ENCODE measurements at regions not wholly inside any gene's neighbourhood (a gene's known extent, or its start where the extent isn't known, plus 50 kb on each side); places are given as distances from the start of the nearest gene placed in this dataset.
"Not testable (repeated sequence)": the region's sequence is repeated elsewhere in the genome, so short reads cannot be mapped to it uniquely, and the experiment has no call there.

- H3K4me3 ChIP-seq; H3K27ac ChIP-seq; H3K9me3 ChIP-seq; DNase-seq (ENCODE audit: low spot score); H3K36me3 ChIP-seq; H3K27me3 ChIP-seq (replicated peaks; ENCODE audit: insufficient read depth); H3K4me1 ChIP-seq (replicated peaks); intact Hi-C loops (cut with DNase I): not testable (repeated sequence)
- WGBS = 81% methylated on average over 23 of the region's 32 CpGs
Measured at GRCh38 chr17:22044706-22045246, 352.5 kb downstream of the KCNJ18 start.

DNA sequence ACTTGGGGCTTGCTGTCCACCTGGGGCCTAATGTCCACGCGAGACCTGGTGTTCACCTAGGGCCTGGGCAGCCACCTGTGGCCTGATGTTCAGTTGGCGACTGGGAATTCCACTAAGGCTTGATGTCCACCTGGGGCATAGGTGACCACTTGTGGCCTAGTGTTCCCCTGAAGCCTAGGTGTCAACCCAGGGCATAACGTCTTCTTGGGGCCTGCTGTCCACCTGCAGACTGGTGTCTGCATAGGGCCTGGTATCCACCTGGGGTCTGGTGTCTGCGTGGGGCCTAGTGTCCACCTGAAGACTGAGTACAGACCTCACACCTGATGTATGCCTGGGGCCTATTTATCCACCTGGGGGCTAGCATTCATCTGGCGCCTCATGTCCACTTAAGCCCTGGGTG lies 355.2 kb downstream of the KCNJ18 start:
- 59% methylated on average over 4 of the region's 6 CpGs for WGBS
- H3K27ac ChIP-seq; H3K27me3 ChIP-seq (replicated peaks; ENCODE audit: insufficient read depth); intact Hi-C loops (cut with DNase I); H3K4me3 ChIP-seq; H3K4me1 ChIP-seq (replicated peaks); DNase-seq (ENCODE audit: low spot score); H3K36me3 ChIP-seq; H3K9me3 ChIP-seq: not testable (repeated sequence)

DNA sequence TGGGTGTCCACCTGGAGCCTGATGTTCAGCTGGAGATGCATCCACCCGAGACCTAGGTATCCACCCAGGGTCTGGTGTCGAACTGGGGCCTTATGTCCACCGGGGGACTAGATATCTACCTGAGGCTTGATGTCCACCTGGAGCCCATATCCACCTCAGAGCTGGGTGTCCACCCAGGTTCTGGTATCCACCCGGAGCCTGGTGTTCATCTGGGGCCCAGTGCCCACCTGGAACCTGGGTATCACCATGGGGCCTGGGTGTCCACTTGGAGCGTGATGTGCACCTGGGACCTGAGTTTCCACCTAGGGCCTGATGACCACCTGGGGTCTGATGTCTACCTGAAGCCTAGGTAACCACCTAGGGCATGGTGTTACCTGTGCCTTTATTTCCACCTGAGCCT lies 355.9 kb downstream of the KCNJ18 start:
- H3K27ac ChIP-seq; H3K27me3 ChIP-seq (replicated peaks; ENCODE audit: insufficient read depth); intact Hi-C loops (cut with DNase I); H3K4me1 ChIP-seq (replicated peaks); H3K9me3 ChIP-seq; H3K4me3 ChIP-seq; H3K36me3 ChIP-seq; DNase-seq (ENCODE audit: low spot score): not testable (repeated sequence)
- WGBS = 87% methylated on average over 5 of the region's 5 CpGs

- WGBS = 49% methylated on average over 2 of the region's 3 CpGs
Measured at GRCh38 chr17:22050766-22051165, 358.4 kb downstream of the KCNJ18 start.

DNA sequence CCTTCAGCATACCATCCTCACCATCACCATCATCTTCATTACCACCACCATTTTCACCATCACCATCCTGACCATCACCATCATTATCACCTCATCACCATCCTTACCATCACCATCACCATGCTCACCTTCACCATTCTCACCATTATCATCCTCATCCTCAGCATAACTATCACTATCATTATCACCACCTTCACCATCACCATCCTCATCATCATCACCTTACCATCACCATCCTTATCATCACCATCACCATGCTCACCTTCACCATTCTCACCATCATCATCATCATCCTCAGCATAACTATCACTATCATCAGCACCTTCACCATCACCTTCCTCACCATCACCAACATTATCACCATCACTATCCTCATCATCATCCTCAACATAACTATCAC lies 360.4 kb downstream of the KCNJ18 start:
- H3K4me3 ChIP-seq; DNase-seq (ENCODE audit: low spot score); H3K4me1 ChIP-seq (replicated peaks); H3K9me3 ChIP-seq; H3K36me3 ChIP-seq; H3K27ac ChIP-seq; H3K27me3 ChIP-seq (replicated peaks; ENCODE audit: insufficient read depth); intact Hi-C loops (cut with DNase I): not testable (repeated sequence)

More at GRCh38 chr17:22050766-22051165, 358.4 kb downstream of the KCNJ18 start:
- H3K4me1 ChIP-seq (replicated peaks); H3K27ac ChIP-seq; H3K36me3 ChIP-seq; H3K4me3 ChIP-seq; intact Hi-C loops (cut with DNase I); DNase-seq (ENCODE audit: low spot score); H3K9me3 ChIP-seq; H3K27me3 ChIP-seq (replicated peaks; ENCODE audit: insufficient read depth): not testable (repeated sequence)

GRCh38 chr17:22056566-22056965 lies 364.2 kb downstream of the KCNJ18 start:
- H3K27me3 ChIP-seq (replicated peaks; ENCODE audit: insufficient read depth); H3K36me3 ChIP-seq; intact Hi-C loops (cut with DNase I); H3K9me3 ChIP-seq; DNase-seq (ENCODE audit: low spot score); H3K27ac ChIP-seq; H3K4me1 ChIP-seq (replicated peaks); H3K4me3 ChIP-seq: not testable (repeated sequence)
- WGBS = 81% methylated on average over 1 of the region's 1 CpG

DNA sequence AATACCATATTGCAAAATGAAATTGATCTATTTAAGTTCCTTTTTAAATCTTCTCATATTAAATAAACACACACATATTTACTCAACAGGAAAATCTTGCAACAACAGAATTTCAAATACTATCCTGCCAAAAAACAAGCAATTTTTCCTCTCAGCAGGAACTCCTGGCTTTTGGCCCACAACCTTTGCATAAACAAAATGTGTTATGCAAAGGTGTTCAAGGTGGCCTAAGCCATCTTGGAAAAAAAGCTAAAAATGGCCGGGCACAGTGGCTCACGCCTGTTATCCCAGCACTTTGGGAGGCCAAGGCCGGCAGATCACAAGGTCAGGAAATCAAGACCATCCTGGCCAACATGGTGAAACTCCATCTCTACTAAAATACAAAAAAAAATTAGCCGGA lies 383.6 kb downstream of the KCNJ18 start:
- H3K27ac ChIP-seq; H3K9me3 ChIP-seq; H3K4me1 ChIP-seq (replicated peaks); H3K36me3 ChIP-seq; intact Hi-C loops (cut with DNase I); H3K4me3 ChIP-seq; H3K27me3 ChIP-seq (replicated peaks; ENCODE audit: insufficient read depth); DNase-seq (ENCODE audit: low spot score): not testable (repeated sequence)
- 93% methylated on average over 4 of the region's 4 CpGs for WGBS

DNA sequence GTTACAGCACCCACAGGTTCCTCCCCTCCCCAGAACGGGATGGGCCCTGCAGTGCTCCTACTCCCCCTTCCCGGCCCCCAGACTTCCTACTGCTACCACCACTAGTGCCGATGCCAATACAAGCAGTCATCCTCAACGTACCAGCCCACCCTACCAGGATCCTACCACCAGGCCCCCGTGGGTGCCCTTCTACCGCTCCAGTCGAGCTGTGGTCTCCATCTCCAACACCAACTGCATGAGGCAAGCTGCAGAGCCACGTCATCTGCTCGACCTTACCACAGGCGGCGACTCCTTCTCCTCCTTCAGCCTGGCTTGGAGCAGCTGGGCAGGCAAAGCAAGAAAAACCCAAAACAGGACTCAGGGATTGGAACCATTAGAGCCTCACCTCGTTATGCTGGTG lies 396.3 kb downstream of the KCNJ18 start:
- H3K27ac ChIP-seq; H3K9me3 ChIP-seq; H3K36me3 ChIP-seq; H3K4me3 ChIP-seq; DNase-seq (ENCODE audit: low spot score); intact Hi-C loops (cut with DNase I); H3K27me3 ChIP-seq (replicated peaks; ENCODE audit: insufficient read depth); H3K4me1 ChIP-seq (replicated peaks): not testable (repeated sequence)
- 72% methylated on average over 12 of the region's 12 CpGs for WGBS

DNA sequence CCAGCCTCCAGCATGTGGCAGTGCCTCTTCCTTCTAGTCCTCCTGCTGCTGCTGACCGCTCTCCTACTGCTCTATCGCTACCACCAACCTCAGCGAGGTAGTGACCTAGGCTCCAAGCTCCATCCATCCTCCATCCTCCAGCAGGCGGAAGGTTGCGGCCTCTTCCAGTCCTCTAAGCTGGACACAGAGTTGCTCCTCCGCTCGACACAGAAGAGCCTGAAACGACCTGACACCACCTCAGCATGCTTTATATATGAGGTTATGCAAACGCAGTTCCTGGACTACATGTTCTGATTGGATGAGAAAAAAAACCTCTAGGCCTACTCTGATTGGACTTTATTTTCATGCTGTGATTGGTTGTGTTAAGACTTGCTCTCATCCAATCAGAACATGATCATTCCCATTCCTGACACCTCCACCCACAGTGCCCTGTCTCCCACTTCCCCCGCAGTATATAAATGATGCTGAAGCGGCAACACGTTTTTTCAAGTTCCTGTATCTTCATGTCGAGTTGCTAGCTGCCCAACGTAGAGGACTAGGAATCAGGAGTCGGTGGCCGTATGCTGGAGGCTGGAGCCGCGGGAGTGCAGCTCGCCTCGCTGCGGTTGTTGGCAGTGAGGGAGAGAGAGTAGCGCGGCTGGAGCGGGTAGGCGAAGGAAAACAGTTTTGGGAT lies 398.1 kb downstream of the KCNJ18 start:
- 94% methylated on average over 25 of the region's 25 CpGs for WGBS
- Histone ChIP-seq H3K9me3 (no peaks in the 10 kb centered on the region), H3K27ac (no peak overlapping the region), H3K4me1 (replicated peaks) (no peaks in the 10 kb centered on the region), H3K36me3 (no peaks in the 10 kb centered on the region), H3K27me3 (replicated peaks; ENCODE audit: insufficient read depth) (no peaks in the 10 kb centered on the region), H3K4me3 (no peak overlapping the region)
- intact Hi-C loops (cut with DNase I) = no loop called here
- no peak for TF ChIP-seq POLR2A (IDR thresholded peaks at IDR 0.05)
- no peak for TF ChIP-seq POLR2AphosphoS5 (IDR thresholded peaks at IDR 0.05)
- no peak for TF ChIP-seq CTCF (IDR thresholded peaks at IDR 0.05)
- no peak for DNase-seq (ENCODE audit: low spot score)

GRCh38 chr17:22091041-22091679 lies 398.8 kb downstream of the KCNJ18 start:
- H3K9me3 ChIP-seq; intact Hi-C loops (cut with DNase I); H3K4me3 ChIP-seq; H3K27me3 ChIP-seq (replicated peaks; ENCODE audit: insufficient read depth); H3K36me3 ChIP-seq; H3K4me1 ChIP-seq (replicated peaks); H3K27ac ChIP-seq; DNase-seq (ENCODE audit: low spot score): not testable (repeated sequence)
- WGBS = 85% methylated on average over 11 of the region's 11 CpGs

- H3K27me3 ChIP-seq (replicated peaks; ENCODE audit: insufficient read depth); H3K4me1 ChIP-seq (replicated peaks); H3K4me3 ChIP-seq; H3K9me3 ChIP-seq; DNase-seq (ENCODE audit: low spot score); intact Hi-C loops (cut with DNase I); H3K36me3 ChIP-seq; H3K27ac ChIP-seq: not testable (repeated sequence)
- 89% methylated on average over 4 of the region's 4 CpGs for WGBS
Measured at GRCh38 chr17:22091840-22092239, 399.5 kb downstream of the KCNJ18 start.
